PC-9 (cell line): ENCODE measurements at regions not wholly inside any gene's neighbourhood (a gene's known extent, or its start where the extent isn't known, plus 50 kb on each side); places are given as distances from the start of the nearest gene placed in this dataset.

ENCODE experiments used
- BruUV-seq: library from RNA; stranded (reverse); fragments of 400-500 nt; replicated peaks from 2 replicates; lab custom pipeline; 2021; lab: Mats Ljungman, UMichigan
- CTCF ChIA-PET: fragments of 300-600 bp; sonication (Branson Sonifier 250); formaldehyde crosslinking; loops from one replicate; lab custom pipeline; 2022; ENCODE audit warnings: antibody characterized with exemption; lab: Charles Lee
- POLR2A ChIA-PET: fragments of 300-600 bp; sonication (Branson Sonifier 250); formaldehyde crosslinking; loops from one replicate; lab custom pipeline; 2022; ENCODE audit warnings: antibody characterized with exemption; ENCODE audit not compliant: unreplicated experiment; lab: Charles Lee
- DNase-seq, 2 experiments: peaks; one replicate each; pipeline versions ENCODE4 v3.0.0 to v3.0.0-alpha.2; 2015 to 2022; ENCODE audit warnings: mixed read lengths in 1 of 2
- H2AFZ ChIP-seq: fragments of 200-600 bp; sonication (generic); 2 replicates; pipeline ENCODE4 v1.8.1; 2017; ENCODE audit warnings: antibody characterized with exemption
- H3F3A ChIP-seq: fragments of 200-600 bp; sonication (generic); 2 replicates; pipeline ENCODE4 v1.8.1; 2017; ENCODE audit warnings: antibody characterized with exemption, mild to moderate bottlenecking, low read depth; ENCODE audit not compliant: insufficient read depth
- H3K27ac ChIP-seq: fragments of 200-600 bp; sonication (generic); 2 replicates; pipeline ENCODE4 v1.6.1; 2016; ENCODE audit warnings: mixed run types
- H3K27me3 ChIP-seq: fragments of 200-600 bp; sonication (generic); 2 replicates; pipeline ENCODE4 v1.6.1; 2016; ENCODE audit warnings: low read depth, mixed run types; ENCODE audit not compliant: insufficient read depth
- H3K36me3 ChIP-seq: fragments of 200-600 bp; sonication (generic); 2 replicates; pipeline ENCODE4 v1.6.1; 2016; ENCODE audit warnings: low read depth, mixed run types
- H3K4me1 ChIP-seq: fragments of 200-600 bp; sonication (generic); replicated peaks from 2 replicates; pipeline ENCODE4 v1.6.1; 2016; ENCODE audit warnings: mixed run types; ENCODE audit not compliant: insufficient read depth
- H3K4me2 ChIP-seq: fragments of 200-600 bp; sonication (generic); 2 replicates; pipeline ENCODE4 v1.6.1; 2017; ENCODE audit warnings: mixed run types
- H3K4me3 ChIP-seq: fragments of 200-600 bp; sonication (generic); 2 replicates; pipeline ENCODE4 v1.6.1; 2016; ENCODE audit warnings: mixed run types
- H3K79me2 ChIP-seq: fragments of 200-600 bp; sonication (generic); 2 replicates; pipeline ENCODE4 v1.6.1; 2017; ENCODE audit warnings: low read depth, mixed run types
- H3K9me2 ChIP-seq: fragments of 200-600 bp; sonication (generic); 2 replicates; pipeline ENCODE4 v1.8.1; 2017; ENCODE audit warnings: mild to moderate bottlenecking; ENCODE audit not compliant: insufficient read depth
- H3K9me3 ChIP-seq: fragments of 200-600 bp; sonication (generic); 2 replicates; pipeline ENCODE4 v1.8.1; 2016; ENCODE audit warnings: low read depth; ENCODE audit not compliant: insufficient read depth
- H4K20me1 ChIP-seq: fragments of 200-600 bp; sonication (generic); 2 replicates; pipeline ENCODE4 v1.8.1; 2017; ENCODE audit not compliant: insufficient read depth
- EZH2 ChIP-seq: fragments of 200-600 bp; sonication (generic); IDR thresholded peaks from 2 replicates; pipeline ENCODE4 v1.8.0; 2017; ENCODE audit warnings: antibody characterized with exemption, low read depth
- intact Hi-C: fragments of 100-400 bp; cut with micrococcal nuclease; formaldehyde crosslinking; loops from one replicate; pipeline ENCODE4 v1.10.0; 2022; ENCODE audit not compliant: unreplicated experiment
- TF ChIP-seq, protein P1 (sequence below): fragments of 200-600 bp; sonication (generic); conservative IDR thresholded peaks from 2 replicates; pipeline ENCODE4 v1.6.1; 2017; ENCODE audit warnings: mixed run types, antibody characterized with exemption, mild to moderate bottlenecking, moderate library complexity

DNA sequence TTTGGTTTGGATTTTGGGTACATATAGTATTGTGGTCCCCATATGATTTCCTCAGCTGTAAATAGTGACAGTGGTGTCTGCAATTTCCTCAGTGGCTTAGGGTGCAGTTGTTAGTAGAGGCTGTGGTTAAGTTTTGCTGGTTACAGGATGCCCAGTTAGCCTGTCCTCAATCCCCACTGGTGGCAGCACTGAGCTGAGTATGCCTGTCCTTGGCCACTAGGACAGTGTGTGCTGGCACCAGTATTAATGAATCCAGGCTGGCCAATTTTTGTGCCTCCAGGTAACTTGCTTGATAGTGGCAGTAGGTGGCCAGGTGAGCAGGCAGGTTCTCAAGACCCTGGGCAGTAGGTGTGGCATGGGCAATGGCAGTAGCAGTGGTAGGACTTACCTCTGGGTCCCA is 973.1 kb downstream of the TMEM182 start:
- TF ChIP-seq EZH2, result no peak
- TF ChIP-seq, protein P1, sequence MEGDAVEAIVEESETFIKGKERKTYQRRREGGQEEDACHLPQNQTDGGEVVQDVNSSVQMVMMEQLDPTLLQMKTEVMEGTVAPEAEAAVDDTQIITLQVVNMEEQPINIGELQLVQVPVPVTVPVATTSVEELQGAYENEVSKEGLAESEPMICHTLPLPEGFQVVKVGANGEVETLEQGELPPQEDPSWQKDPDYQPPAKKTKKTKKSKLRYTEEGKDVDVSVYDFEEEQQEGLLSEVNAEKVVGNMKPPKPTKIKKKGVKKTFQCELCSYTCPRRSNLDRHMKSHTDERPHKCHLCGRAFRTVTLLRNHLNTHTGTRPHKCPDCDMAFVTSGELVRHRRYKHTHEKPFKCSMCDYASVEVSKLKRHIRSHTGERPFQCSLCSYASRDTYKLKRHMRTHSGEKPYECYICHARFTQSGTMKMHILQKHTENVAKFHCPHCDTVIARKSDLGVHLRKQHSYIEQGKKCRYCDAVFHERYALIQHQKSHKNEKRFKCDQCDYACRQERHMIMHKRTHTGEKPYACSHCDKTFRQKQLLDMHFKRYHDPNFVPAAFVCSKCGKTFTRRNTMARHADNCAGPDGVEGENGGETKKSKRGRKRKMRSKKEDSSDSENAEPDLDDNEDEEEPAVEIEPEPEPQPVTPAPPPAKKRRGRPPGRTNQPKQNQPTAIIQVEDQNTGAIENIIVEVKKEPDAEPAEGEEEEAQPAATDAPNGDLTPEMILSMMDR, result no peak
- intact Hi-C loops, result no loop called here
- Histone ChIP-seq H3K36me3 (no peaks in the 10 kb centered on the region), H3F3A (no peaks in the 10 kb centered on the region), H3K9me2 (no peaks in the 10 kb centered on the region), H4K20me1 (no peaks in the 10 kb centered on the region), H2AFZ (no peak overlapping the region), H3K4me1 (no peaks in the 10 kb centered on the region), H3K9me3 (no peaks in the 10 kb centered on the region), H3K79me2 (no peaks in the 10 kb centered on the region), H3K27ac (no peak overlapping the region), H3K4me2 (no peak overlapping the region), H3K4me3 (no peak overlapping the region), H3K27me3 (no peaks in the 10 kb centered on the region; the same call in 1 of the 2 replicates)
- DNase-seq, result no peak
- BruUV-seq, result no TSS peak
- ChIA-PET CTCF (no interaction called here), POLR2A (no interaction called here)

- H3F3A ChIP-seq, result no peaks in the 10 kb centered on the region
- ChIA-PET CTCF (no interaction called here), POLR2A (no interaction called here)
- no peaks in the 10 kb centered on the region for H3K4me1 ChIP-seq
- intact Hi-C loops, result no loop called here
- H3K36me3 ChIP-seq, result no peaks in the 10 kb centered on the region
- no peaks in the 10 kb centered on the region for H3K9me3 ChIP-seq
- no peak overlapping the region for H3K27ac ChIP-seq
- no peak overlapping the region for H3K4me3 ChIP-seq
- no peak overlapping the region for H2AFZ ChIP-seq
- TF ChIP-seq, protein P1, result no peak
- TF ChIP-seq EZH2, result no peak
- no peak for DNase-seq
- BruUV-seq, result no TSS peak
- H4K20me1 ChIP-seq, result no peaks in the 10 kb centered on the region
- no peaks in the 10 kb centered on the region for H3K9me2 ChIP-seq
- no peaks in the 10 kb centered on the region for H3K79me2 ChIP-seq
- no peak overlapping the region for H3K4me2 ChIP-seq
- no peaks in the 10 kb centered on the region; the same call in 1 of the 2 replicates for H3K27me3 ChIP-seq
Observed at GRCh38 chr2:103738108-103738507, 976.3 kb downstream of the TMEM182 start.

DNA sequence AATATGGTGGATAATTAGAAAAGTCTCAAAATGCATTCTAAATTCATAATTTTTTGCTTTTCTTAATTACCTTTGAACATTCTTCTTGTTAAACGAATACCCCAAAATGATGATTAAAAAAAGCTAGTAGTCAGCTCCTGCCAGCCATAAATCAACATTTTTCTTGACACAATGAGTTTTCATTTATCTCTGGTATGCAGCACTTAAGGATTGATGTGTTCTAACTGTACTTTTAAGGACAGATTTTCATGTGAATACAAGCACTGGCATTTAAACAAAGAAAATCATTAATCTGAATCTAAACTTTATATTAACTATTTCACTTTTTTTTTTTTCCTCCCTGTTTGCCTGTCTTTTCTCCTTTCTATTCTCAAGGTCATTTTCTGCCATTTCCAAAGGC is 976.8 kb downstream of the TMEM182 start:
- no peak for DNase-seq
- Histone ChIP-seq H3K4me2 (no peak overlapping the region), H2AFZ (no peak overlapping the region), H4K20me1 (no peaks in the 10 kb centered on the region), H3K9me3 (no peaks in the 10 kb centered on the region), H3K36me3 (no peaks in the 10 kb centered on the region), H3K4me1 (no peaks in the 10 kb centered on the region), H3K9me2 (no peaks in the 10 kb centered on the region), H3K79me2 (no peaks in the 10 kb centered on the region), H3F3A (no peaks in the 10 kb centered on the region), H3K27me3 (no peaks in the 10 kb centered on the region; the same call in 1 of the 2 replicates), H3K4me3 (no peak overlapping the region), H3K27ac (no peak overlapping the region)
- CTCF ChIA-PET, result no interaction called here
- intact Hi-C loops, result no loop called here
- POLR2A ChIA-PET, result no interaction called here
- no peak for TF ChIP-seq EZH2
- TF ChIP-seq, protein P1, result no peak
- no TSS peak for BruUV-seq
